T-cell (primary cell): ENCODE measurements at regions not wholly inside any gene's neighbourhood (a gene's known extent, or its start where the extent isn't known, plus 50 kb on each side); places are given as distances from the start of the nearest gene placed in this dataset.

Experiments used
- ATAC-seq, 4 experiments: fragments of 200-7000 bp in 3 of 4; fragments of 150-1000 bp in 1 of 4; cut with Tn5 transposase; replicated peaks in 1 of 4; 1 replicate in 3 of 4; 2 replicates in 1 of 4; pipeline ENCODE4 v1.10.0; 2021; ENCODE audit warnings: moderate library complexity in 3 of 4, mild to moderate bottlenecking in 2 of 4, moderate number of reproducible peaks in 1 of 4
- CTCF ChIA-PET, 2 donors: fragments of 300-600 bp; sonication (Branson Sonifier 250); formaldehyde crosslinking; loops; one replicate each; lab custom pipeline; 2022; ENCODE audit warnings: antibody characterized with exemption in 2 of 2; lab: Charles Lee
- POLR2A ChIA-PET, 2 donors: fragments of 300-600 bp; sonication (Branson Sonifier 250); formaldehyde crosslinking; loops; one replicate each; lab custom pipeline; 2022; ENCODE audit warnings: antibody characterized with exemption in 2 of 2; lab: Charles Lee
- DNase-seq, 35 experiments: peaks; one replicate each; pipeline versions ENCODE4 v3.0.0 to v3.0.0-alpha.2; 2013 to 2023
- H3K27ac ChIP-seq: one replicate; pipeline ENCODE4 v1.5.1; 2013; ENCODE audit warnings: low read length
- H3K27me3 ChIP-seq, 2 experiments: replicated peaks in 1 of 2; 1 replicate in 1 of 2; 2 replicates in 1 of 2; pipeline versions ENCODE4 v1.6.1 to v1.7.0; 2013; ENCODE audit warnings: low read length in 1 of 2, mixed read lengths in 1 of 2; ENCODE audit not compliant: control insufficient read depth in 2 of 2, insufficient read depth in 2 of 2; ENCODE audit errors: extremely low read depth in 1 of 2
- H3K36me3 ChIP-seq, 2 donors: 1 replicate in 1 of 2; 2 replicates in 1 of 2; pipeline versions ENCODE4 v1.6.1 to v1.7.0; 2013; ENCODE audit warnings: low read length in 1 of 2; ENCODE audit not compliant: control insufficient read depth in 2 of 2, insufficient read depth in 1 of 2; ENCODE audit errors: extremely low read depth in 1 of 2
- H3K4me1 ChIP-seq, 2 experiments: 1 replicate in 1 of 2; 2 replicates in 1 of 2; pipeline versions ENCODE4 v1.6.1 to v1.7.0; 2013; ENCODE audit warnings: low read length in 2 of 2, mixed read lengths in 1 of 2; ENCODE audit not compliant: insufficient read depth in 2 of 2, control insufficient read depth in 1 of 2; ENCODE audit errors: extremely low read depth in 1 of 2
- H3K4me3 ChIP-seq, 2 donors: 1 replicate in 1 of 2; 2 replicates in 1 of 2; pipeline versions ENCODE4 v1.5.1 to v1.7.0; 2013; ENCODE audit warnings: mild to moderate bottlenecking in 2 of 2, low read length in 1 of 2, moderate library complexity in 1 of 2; ENCODE audit not compliant: control insufficient read depth in 1 of 2; ENCODE audit errors: extremely low read depth in 1 of 2
- H3K9me3 ChIP-seq: 2 replicates; pipeline ENCODE4 v1.7.0; 2013
- H3K27ac Mint-ChIP-seq, 2 donors: one replicate each; pipeline ENCODE4 v1.8.0; 2020 to 2021; ENCODE audit warnings: mild to moderate bottlenecking in 2 of 2, mixed read lengths in 2 of 2
- H3K27me3 Mint-ChIP-seq, 2 donors: one replicate each; pipeline ENCODE4 v1.8.0; 2021 to 2022; ENCODE audit warnings: mixed read lengths in 2 of 2
- H3K36me3 Mint-ChIP-seq: one replicate; pipeline ENCODE4 v1.8.0; 2021; ENCODE audit warnings: mixed read lengths
- H3K4me1 Mint-ChIP-seq, 3 donors: one replicate each; pipeline ENCODE4 v1.8.0; 2020 to 2022; ENCODE audit warnings: mixed read lengths in 3 of 3, mild to moderate bottlenecking in 1 of 3
- H3K4me3 Mint-ChIP-seq, 3 donors: one replicate each; pipeline ENCODE4 v1.8.0; 2020 to 2022; ENCODE audit warnings: mild to moderate bottlenecking in 3 of 3, mixed read lengths in 3 of 3, moderate library complexity in 3 of 3
- H3K9me3 Mint-ChIP-seq, 3 donors: one replicate each; pipeline ENCODE4 v1.8.0; 2020 to 2022; ENCODE audit warnings: mixed read lengths in 3 of 3
- WGBS: methylation state at CpG from one replicate; pipeline ENCODE4 v1.1.5; 2013; ENCODE audit warnings: missing lambda C conversion rate; ENCODE audit not compliant: insufficient coverage; 5-methylcytosine and 5-hydroxymethylcytosine counted together

- Mint-ChIP-seq H3K4me3 (no peak overlapping the region), H3K27ac (no peak overlapping the region), H3K36me3 (no peaks in the 10 kb centered on the region), H3K27me3 (peaks cover 27 to 29% of the 10 kb centered on the region in 2 donors), H3K4me1 (no peaks in the 10 kb centered on the region), H3K9me3 (peaks cover 0 to 8% (median 0%) of the 10 kb centered on the region in 3 donors)
- DNase-seq (no peak), ATAC-seq (no peak)
- peaks cover 0 to 19% of the 10 kb centered on the region in 2 experiments for H3K27me3 ChIP-seq
- WGBS = 100% methylated on average over 1 of the region's 4 CpGs
- H3K4me3 ChIP-seq = no peak overlapping the region
- H3K9me3 ChIP-seq = no peaks in the 10 kb centered on the region
- no peaks in the 10 kb centered on the region for H3K4me1 ChIP-seq
- no peaks in the 10 kb centered on the region for H3K36me3 ChIP-seq
- no peak overlapping the region for H3K27ac ChIP-seq
- ChIA-PET CTCF (no interaction called here), POLR2A (no interaction called here)
These were observed 238.0 kb downstream of the TFAP2C start for GRCh38 chr20:56867128-56867527.

DNA sequence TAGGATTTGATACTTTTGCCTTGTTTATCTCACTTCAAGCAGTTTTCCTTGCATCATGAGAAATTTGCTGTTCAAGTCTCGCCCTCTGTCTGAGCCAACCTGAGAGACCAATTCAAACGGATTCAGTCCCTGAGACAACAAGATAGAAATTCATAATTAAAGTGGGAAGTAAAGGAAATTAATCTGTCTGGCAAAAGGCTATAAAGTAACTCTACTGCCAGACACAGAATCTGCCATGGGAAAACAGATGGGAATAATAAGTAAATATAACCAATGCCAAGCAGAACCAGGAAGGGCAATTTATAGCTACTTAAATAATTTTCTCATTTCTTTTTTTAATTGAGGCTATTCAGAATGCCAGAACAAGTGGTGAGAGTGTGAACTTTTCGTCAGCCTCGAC lies 239.6 kb downstream of the TFAP2C start:
- H3K4me1 Mint-ChIP-seq = no peaks in the 10 kb centered on the region
- CTCF ChIA-PET = no interaction called here
- no peak overlapping the region for H3K4me3 Mint-ChIP-seq
- H3K9me3 Mint-ChIP-seq = peaks cover 0 to 8% (median 0%) of the 10 kb centered on the region in 3 donors
- H3K36me3 Mint-ChIP-seq = no peaks in the 10 kb centered on the region
- ATAC-seq = no peak
- 82% methylated on average over 2 of the region's 4 CpGs for WGBS
- POLR2A ChIA-PET = no interaction called here
- H3K4me1 ChIP-seq = no peaks in the 10 kb centered on the region
- H3K4me3 ChIP-seq = no peak overlapping the region
- peaks cover 13 to 18% of the 10 kb centered on the region in 2 donors for H3K27me3 Mint-ChIP-seq
- no peaks in the 10 kb centered on the region for H3K36me3 ChIP-seq
- H3K27ac Mint-ChIP-seq = no peak overlapping the region
- H3K27me3 ChIP-seq = peaks cover 0 to 17% of the 10 kb centered on the region in 2 experiments
- H3K9me3 ChIP-seq = no peaks in the 10 kb centered on the region
- DNase-seq = no peak
- no peak overlapping the region for H3K27ac ChIP-seq

DNA sequence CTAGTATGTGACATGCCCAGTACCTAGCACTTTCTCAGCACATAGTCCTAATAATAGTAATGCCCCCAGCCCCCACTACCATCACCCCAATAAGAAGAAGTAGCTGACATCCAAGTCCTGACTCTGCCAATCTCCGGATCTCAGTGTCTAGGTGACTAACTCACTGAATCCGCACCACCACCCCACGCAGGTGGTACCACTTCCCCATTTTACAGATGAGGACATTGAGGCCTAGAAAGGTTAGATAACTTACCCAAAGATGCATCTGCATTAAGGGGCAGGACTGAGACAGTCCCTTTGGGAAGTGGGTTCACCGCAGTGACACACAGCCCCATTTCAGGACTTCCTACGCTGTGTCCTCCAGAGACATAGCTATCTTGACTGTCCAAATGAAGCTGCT lies 241.2 kb downstream of the TFAP2C start:
- H3K9me3 Mint-ChIP-seq = peaks cover 0 to 8% (median 0%) of the 10 kb centered on the region in 3 donors
- ATAC-seq = no peak
- WGBS = 87% methylated on average over 5 of the region's 5 CpGs
- Histone ChIP-seq H3K4me1 (no peaks in the 10 kb centered on the region), H3K27ac (no peak overlapping the region), H3K36me3 (no peaks in the 10 kb centered on the region), H3K4me3 (no peak overlapping the region), H3K27me3 (peaks cover 0 to 10% of the 10 kb centered on the region in 2 experiments), H3K9me3 (no peaks in the 10 kb centered on the region)
- H3K27me3 Mint-ChIP-seq = peaks cover 3 to 10% of the 10 kb centered on the region in 2 donors
- H3K4me1 Mint-ChIP-seq = no peaks in the 10 kb centered on the region
- CTCF ChIA-PET = no interaction called here
- no peak overlapping the region for H3K4me3 Mint-ChIP-seq
- DNase-seq = no peak
- H3K36me3 Mint-ChIP-seq = no peaks in the 10 kb centered on the region
- no peak overlapping the region for H3K27ac Mint-ChIP-seq
- POLR2A ChIA-PET = no interaction called here

- 76% methylated on average over 10 of the region's 11 CpGs for WGBS
- no peaks in the 10 kb centered on the region for H3K4me1 Mint-ChIP-seq
- Histone ChIP-seq H3K4me3 (no peak overlapping the region), H3K9me3 (no peaks in the 10 kb centered on the region), H3K4me1 (no peaks in the 10 kb centered on the region), H3K36me3 (no peaks in the 10 kb centered on the region), H3K27me3 (peaks cover 0 to 6% of the 10 kb centered on the region in 2 experiments), H3K27ac (no peak overlapping the region)
- no peak overlapping the region for H3K27ac Mint-ChIP-seq
- H3K36me3 Mint-ChIP-seq = no peaks in the 10 kb centered on the region
- POLR2A ChIA-PET = no interaction called here
- DNase-seq = no peak
- no peak for ATAC-seq
- CTCF ChIA-PET = no interaction called here
- H3K9me3 Mint-ChIP-seq = peaks cover 0 to 8% (median 0%) of the 10 kb centered on the region in 3 donors
- H3K27me3 Mint-ChIP-seq = peaks cover 3% of the 10 kb centered on the region in 2 donors
- no peak overlapping the region for H3K4me3 Mint-ChIP-seq
These were observed 242.6 kb downstream of the TFAP2C start for GRCh38 chr20:56871691-56872090.

GRCh38 chr20:56872620-56873458 lies 243.7 kb downstream of the TFAP2C start:
- Mint-ChIP-seq H3K36me3 (no peaks in the 10 kb centered on the region), H3K4me3 (no peak overlapping the region), H3K27ac (no peak overlapping the region), H3K27me3 (peaks cover 4 to 6% of the 10 kb centered on the region in 2 donors), H3K4me1 (no peaks in the 10 kb centered on the region), H3K9me3 (peaks cover 0 to 7% (median under 1%) of the 10 kb centered on the region in 3 donors)
- Histone ChIP-seq H3K36me3 (no peaks in the 10 kb centered on the region), H3K9me3 (no peaks in the 10 kb centered on the region), H3K27ac (no peak overlapping the region), H3K4me1 (no peaks in the 10 kb centered on the region), H3K4me3 (no peak overlapping the region), H3K27me3 (peaks cover 0 to 6% of the 10 kb centered on the region in 2 experiments)
- DNase-seq = no peak
- ChIA-PET POLR2A (no interaction called here), CTCF (no interaction called here)
- ATAC-seq = no peak
- WGBS = 93% methylated on average over 5 of the region's 11 CpGs

GRCh38 chr20:56873836-56874235 lies 244.7 kb downstream of the TFAP2C start:
- Histone ChIP-seq H3K4me1 (no peaks in the 10 kb centered on the region), H3K9me3 (no peaks in the 10 kb centered on the region), H3K36me3 (no peaks in the 10 kb centered on the region), H3K4me3 (no peak overlapping the region), H3K27ac (no peak overlapping the region), H3K27me3 (peaks cover 0 to 4% of the 10 kb centered on the region in 2 experiments)
- Mint-ChIP-seq H3K9me3 (peaks cover 0 to 10% (median under 1%) of the 10 kb centered on the region in 3 donors), H3K27me3 (peaks cover 2 to 10% of the 10 kb centered on the region in 2 donors), H3K36me3 (no peaks in the 10 kb centered on the region), H3K4me3 (no peak overlapping the region), H3K27ac (no peak overlapping the region), H3K4me1 (no peaks in the 10 kb centered on the region)
- POLR2A ChIA-PET = no interaction called here
- no peak for ATAC-seq
- WGBS = 89% methylated on average over 18 of the region's 26 CpGs
- DNase-seq = no peak
- CTCF ChIA-PET = no interaction called here
